Putamen (tissue), 1 donor: ENCODE measurements at regions not wholly inside any gene's neighbourhood (a gene's known extent, or its start where the extent isn't known, plus 50 kb on each side); places are given as distances from the start of the nearest gene placed in this dataset.
A peak's percentile ranks its signal among the peaks of the same experiment; 100 is the strongest.

Experiments
- DNase-seq: peaks from one replicate; pipeline ENCODE4 v3.0.0-alpha.2; 2016; ENCODE audit warnings: low spot score

DNA sequence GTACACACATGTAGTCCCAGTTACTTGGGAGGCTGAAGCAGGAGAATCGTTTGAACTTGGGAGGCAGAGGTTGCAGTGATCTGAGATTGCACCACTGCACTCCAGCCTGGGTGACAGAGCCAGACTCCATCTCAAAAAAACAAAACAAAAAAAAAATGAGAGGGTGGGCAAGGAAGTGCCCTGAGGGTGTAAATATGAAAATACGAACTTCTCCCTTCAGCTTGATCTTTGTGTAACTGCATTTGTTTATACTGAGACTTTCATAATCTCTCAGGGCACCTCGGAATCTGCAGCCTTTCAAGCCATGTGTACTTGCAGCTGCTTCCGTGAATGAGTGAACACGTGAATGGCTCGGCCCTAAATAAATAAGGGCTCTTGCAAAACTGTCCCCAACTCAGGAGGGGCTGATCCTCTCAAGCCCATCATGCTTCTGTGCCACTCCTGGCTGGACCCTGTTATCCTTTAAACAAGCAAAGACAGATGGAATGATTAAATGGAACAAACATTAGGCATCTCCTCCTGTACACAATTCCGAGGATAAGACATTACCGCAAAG lies 96.8 kb downstream of the BOD1L2 start:
- DNase-seq: no peak

- DNase-seq: no peak
Observed at GRCh38 chr18:57249179-57249578, 102.3 kb downstream of the BOD1L2 start.

DNA sequence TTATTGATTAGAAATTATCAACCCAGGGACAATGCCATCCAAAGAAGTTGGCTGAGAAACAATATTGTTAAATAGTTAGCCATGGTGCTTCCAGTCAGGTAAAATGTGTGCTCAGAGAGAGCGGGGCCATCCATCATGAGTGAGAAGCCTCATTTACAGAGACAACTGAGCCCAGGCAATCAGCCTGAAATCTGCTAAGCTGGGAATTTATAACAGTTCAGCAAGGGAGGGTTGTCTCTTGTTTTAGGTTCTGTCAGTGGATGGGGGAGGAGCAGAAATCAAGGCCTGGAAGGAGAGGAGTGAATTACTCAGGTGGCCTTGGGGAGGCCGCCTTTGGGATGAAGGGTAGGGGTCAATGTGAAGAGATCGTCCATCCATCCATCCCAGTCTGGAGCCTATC lies 102.5 kb upstream of the ST8SIA3 start:
- no peak for DNase-seq

GRCh38 chr18:57251747-57252146 lies 100.6 kb upstream of the ST8SIA3 start:
- no peak for DNase-seq

GRCh38 chr18:57253903-57254302 lies 98.5 kb upstream of the ST8SIA3 start:
- DNase-seq: no peak

GRCh38 chr18:57258131-57258777 lies 94.1 kb upstream of the ST8SIA3 start:
- DNase-seq: no peak

- no peak for DNase-seq
Observed at GRCh38 chr18:57267368-57267925, 84.9 kb upstream of the ST8SIA3 start.

DNA sequence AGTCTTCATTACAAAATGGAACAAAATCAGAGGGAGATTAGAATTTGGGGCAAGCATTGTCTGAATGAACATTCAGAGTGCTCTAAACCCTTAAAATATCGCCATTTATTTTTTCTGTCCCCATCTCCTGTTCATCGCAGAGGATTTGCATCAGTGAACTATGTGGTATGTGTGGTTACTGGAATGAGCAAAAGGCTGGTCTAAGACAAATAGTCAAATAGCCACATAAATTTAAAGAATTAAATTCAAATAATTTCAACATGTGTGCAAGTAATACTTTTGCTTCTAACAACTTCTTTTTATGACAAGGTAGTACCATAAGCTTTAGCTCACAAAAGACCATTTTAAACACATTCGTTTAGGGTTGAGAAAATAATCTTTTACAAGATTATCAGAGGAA lies 82.6 kb upstream of the ST8SIA3 start:
- no peak for DNase-seq

GRCh38 chr18:57270156-57270555 lies 82.2 kb upstream of the ST8SIA3 start:
- DNase-seq: no peak

- no peak for DNase-seq
Observed at GRCh38 chr18:57273194-57273593, 79.2 kb upstream of the ST8SIA3 start.

GRCh38 chr18:57275111-57275510 lies 77.2 kb upstream of the ST8SIA3 start:
- DNase-seq: peak; percentile 42

GRCh38 chr18:57276829-57277228 lies 75.5 kb upstream of the ST8SIA3 start:
- DNase-seq: peak; percentile 26

DNA sequence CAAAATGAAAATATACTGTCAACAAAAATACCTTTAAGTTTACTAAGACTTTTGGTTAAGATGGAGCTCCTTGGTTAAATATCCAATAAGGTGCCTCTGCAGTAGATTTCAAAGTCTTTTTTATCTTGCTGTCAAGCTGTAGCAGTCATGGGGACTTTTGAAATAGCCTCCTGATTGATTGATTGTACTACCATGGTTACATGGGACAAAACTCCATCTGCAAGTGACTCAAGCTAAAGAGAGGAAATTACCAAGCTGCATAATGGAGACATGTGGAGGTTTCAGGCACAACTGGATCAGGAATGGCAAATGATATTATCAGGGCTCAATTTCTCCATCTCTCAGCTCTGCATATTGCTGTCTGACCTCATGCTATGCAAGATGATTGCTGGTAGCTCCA lies 73.4 kb upstream of the ST8SIA3 start:
- no peak for DNase-seq

DNA sequence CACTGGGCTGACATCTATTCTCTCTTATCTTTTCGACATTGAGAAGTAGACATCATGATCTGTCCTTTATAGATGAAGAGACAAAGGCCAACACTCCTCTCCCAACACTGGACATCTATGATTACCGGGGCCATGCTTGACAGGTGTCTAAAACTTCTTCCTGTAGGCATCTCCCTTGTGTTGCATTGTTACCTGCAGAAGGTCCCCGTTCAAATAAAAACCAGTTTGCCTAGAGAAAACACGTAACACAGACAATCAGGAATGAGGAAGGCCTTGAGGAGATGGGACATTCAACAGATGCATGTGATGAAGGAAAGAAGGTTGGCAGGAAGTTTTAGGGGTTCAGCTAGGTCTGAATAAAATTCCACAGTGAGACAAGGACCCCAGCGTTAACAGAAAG lies 70.8 kb upstream of the ST8SIA3 start:
- no peak for DNase-seq

GRCh38 chr18:57286949-57287348 lies 65.4 kb upstream of the ST8SIA3 start:
- no peak for DNase-seq

- peak; percentile 67 for DNase-seq
Observed at GRCh38 chr18:57287766-57288165, 64.6 kb upstream of the ST8SIA3 start.

- no peak for DNase-seq
Observed at GRCh38 chr18:57294547-57294946, 57.8 kb upstream of the ST8SIA3 start.

DNA sequence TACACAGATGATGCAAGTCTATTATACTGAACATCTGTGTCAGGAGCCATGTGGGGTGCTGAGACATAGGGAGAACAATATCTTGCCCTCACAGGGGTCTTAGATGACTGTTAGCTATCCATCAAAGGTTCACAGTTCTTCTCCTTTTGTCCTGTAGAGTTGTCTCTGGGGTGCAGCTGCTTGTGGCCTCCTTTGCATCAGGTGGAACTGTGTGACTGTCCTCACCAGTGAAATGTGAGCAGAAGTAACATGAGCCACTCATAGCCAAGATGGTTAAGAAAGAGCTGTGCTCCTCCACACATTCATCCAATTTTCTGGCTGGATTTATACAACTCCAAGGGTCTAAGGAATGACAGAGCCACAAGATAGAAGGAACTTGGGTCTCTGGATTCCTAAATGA lies 56.0 kb upstream of the ST8SIA3 start:
- no peak for DNase-seq

GRCh38 chr18:57297306-57297705 lies 55.1 kb upstream of the ST8SIA3 start:
- peak; percentile 41 for DNase-seq

DNA sequence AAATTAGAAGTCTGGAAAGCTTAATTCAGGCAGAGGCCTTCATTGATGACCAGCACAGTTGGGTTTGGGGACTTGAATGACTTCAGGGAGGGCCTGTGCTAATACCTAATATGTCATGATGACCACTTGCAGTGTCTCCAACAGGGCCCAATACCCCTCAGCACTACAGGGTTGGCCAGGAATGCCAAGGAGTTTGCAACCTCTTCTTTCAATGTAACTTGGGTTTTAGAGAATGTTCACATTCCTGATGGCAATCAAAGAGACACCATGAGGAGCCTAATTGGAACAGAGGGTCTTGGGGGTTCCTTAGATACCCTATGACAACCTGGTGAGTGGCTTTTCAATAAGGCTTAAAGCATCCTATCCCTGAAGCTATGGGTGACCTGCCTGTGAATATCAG lies 52.4 kb upstream of the ST8SIA3 start:
- DNase-seq: no peak

DNA sequence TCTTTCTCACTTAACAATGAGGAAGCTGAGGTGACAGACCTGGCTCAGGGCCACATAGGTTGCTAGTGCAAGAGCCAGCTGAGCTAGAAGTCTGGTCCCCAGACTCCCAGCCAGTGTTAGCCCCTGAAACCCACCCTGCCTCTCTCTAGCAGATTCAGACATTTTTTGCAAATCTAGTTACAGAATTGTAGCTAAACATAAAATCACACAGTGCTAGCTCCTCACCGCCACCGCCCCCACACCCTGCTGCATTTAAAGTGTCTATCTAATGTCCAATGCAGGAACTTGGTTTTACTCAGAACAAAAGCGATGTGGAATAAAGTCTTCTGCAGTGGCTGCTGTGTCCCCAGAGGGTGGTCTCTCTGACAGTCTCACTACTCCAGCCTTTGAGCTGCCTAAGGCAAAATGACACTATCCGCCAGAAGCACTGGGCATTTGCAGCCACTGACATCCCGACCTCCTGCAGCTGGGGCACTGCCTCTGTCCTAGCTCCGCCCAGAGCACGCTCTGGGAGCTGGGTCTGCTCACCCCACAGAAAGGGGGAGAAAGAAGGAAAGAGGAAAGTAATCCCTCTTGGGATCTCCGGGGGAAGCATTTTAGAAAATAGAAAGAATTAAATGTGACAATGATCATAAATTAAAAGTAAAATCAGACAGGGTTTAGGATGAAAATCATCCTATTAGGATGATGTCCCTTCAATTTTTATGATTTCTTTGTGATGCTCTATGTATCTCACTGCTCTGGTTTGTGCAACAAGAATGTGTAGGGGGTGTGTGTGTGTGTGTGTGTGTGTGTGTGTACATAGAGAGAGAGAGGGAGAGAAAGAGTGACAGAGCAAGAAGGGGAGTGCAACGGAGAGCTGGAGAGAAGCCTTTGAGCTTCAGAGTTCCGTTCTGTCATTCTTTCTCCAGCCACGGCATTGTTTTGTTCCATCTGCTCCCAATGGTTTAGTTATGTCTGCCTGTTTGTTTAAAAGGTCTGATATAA lies 50.5 kb upstream of the ST8SIA3 start:
- DNase-seq: no peak
